Activated T-cell treated with anti-CD3 and anti-CD28 coated beads, Interleukin-2, amount 50 U/mL, for 72 hours (primary cell): ENCODE measurements at regions not wholly inside any gene's neighbourhood (a gene's known extent, or its start where the extent isn't known, plus 50 kb on each side); places are given as distances from the start of the nearest gene placed in this dataset.

ENCODE experiments used
- ATAC-seq, 2 donors: fragments of 150-1000 bp; cut with Tn5 transposase; replicated peaks in 1 of 2; 2 replicates each; pipeline ENCODE4 v1.10.0; 2021; ENCODE audit warnings: moderate library complexity in 2 of 2, mild to moderate bottlenecking in 1 of 2
- DNase-seq, 2 donors: peaks; one replicate each; pipeline ENCODE4 v3.0.0; 2021 to 2022; ENCODE audit warnings: mixed read lengths in 1 of 2
- H3K27ac Mint-ChIP-seq: one replicate; pipeline ENCODE4 v1.8.0; 2022; ENCODE audit warnings: mild to moderate bottlenecking, moderate library complexity, mixed read lengths
- H3K27me3 Mint-ChIP-seq: one replicate; pipeline ENCODE4 v1.8.0; 2022; ENCODE audit warnings: low read depth, mixed read lengths
- H3K36me3 Mint-ChIP-seq, 2 donors: one replicate each; pipeline ENCODE4 v1.8.0; 2022; ENCODE audit warnings: mixed read lengths in 2 of 2, mild to moderate bottlenecking in 1 of 2; ENCODE audit not compliant: insufficient read depth in 2 of 2
- H3K4me1 Mint-ChIP-seq: one replicate; pipeline ENCODE4 v1.8.0; 2022; ENCODE audit warnings: low read depth, mixed read lengths
- H3K4me3 Mint-ChIP-seq, 2 donors: one replicate each; pipeline ENCODE4 v1.8.0; 2022; ENCODE audit warnings: mild to moderate bottlenecking in 2 of 2, mixed read lengths in 2 of 2, moderate library complexity in 2 of 2
- H3K9me3 Mint-ChIP-seq, 2 donors: one replicate each; pipeline ENCODE4 v1.8.0; 2022; ENCODE audit warnings: mixed read lengths in 2 of 2

- peaks cover 0 to 1% of the 10 kb centered on the region in 2 donors for H3K36me3 Mint-ChIP-seq
- ATAC-seq (peak; percentile 91 to 92), DNase-seq (peak; percentile 59 to 68)
- H3K4me3 Mint-ChIP-seq: peak overlapping the region; percentile 79 to 85
- peaks cover 7% of the 10 kb centered on the region for H3K27me3 Mint-ChIP-seq
- H3K27ac Mint-ChIP-seq: peak overlapping the region; percentile 99
- peaks cover 34% of the 10 kb centered on the region for H3K4me1 Mint-ChIP-seq
- H3K9me3 Mint-ChIP-seq: peaks cover 0 to 1% of the 10 kb centered on the region in 2 donors
Observed at GRCh38 chr4:36394352-36394903, 113.0 kb downstream of the DTHD1 start.

GRCh38 chr4:36399762-36400353 lies 118.4 kb downstream of the DTHD1 start:
- Mint-ChIP-seq H3K9me3 (peaks cover 3 to 8% of the 10 kb centered on the region in 2 donors), H3K27ac (peak overlapping the region; percentile 45), H3K27me3 (peaks cover 11% of the 10 kb centered on the region), H3K4me1 (peaks cover 14% of the 10 kb centered on the region), H3K36me3 (peaks cover 7 to 11% of the 10 kb centered on the region in 2 donors), H3K4me3 (no peak overlapping the region)
- ATAC-seq (peak; percentile 50 to 52), DNase-seq (peak; percentile 40 to 48)

- Mint-ChIP-seq H3K4me1 (peaks cover 6% of the 10 kb centered on the region), H3K4me3 (no peak overlapping the region), H3K9me3 (peaks cover 3 to 8% of the 10 kb centered on the region in 2 donors), H3K27me3 (peaks cover 11% of the 10 kb centered on the region), H3K27ac (no peak overlapping the region), H3K36me3 (peaks cover 7 to 11% of the 10 kb centered on the region in 2 donors)
- ATAC-seq: no peak
- DNase-seq: no peak
Observed at GRCh38 chr4:36402008-36402758, 120.8 kb downstream of the DTHD1 start.

- Mint-ChIP-seq H3K9me3 (no peaks in the 10 kb centered on the region), H3K27ac (no peak overlapping the region), H3K4me3 (no peak overlapping the region), H3K36me3 (no peaks in the 10 kb centered on the region), H3K27me3 (peaks cover 23% of the 10 kb centered on the region), H3K4me1 (no peaks in the 10 kb centered on the region)
- ATAC-seq (no peak), DNase-seq (no peak)
Observed at GRCh38 chr4:36411338-36411737, 129.9 kb downstream of the DTHD1 start.

GRCh38 chr4:36414248-36414647 lies 132.8 kb downstream of the DTHD1 start:
- no peaks in the 10 kb centered on the region for H3K36me3 Mint-ChIP-seq
- no peaks in the 10 kb centered on the region for H3K9me3 Mint-ChIP-seq
- no peak overlapping the region for H3K4me3 Mint-ChIP-seq
- DNase-seq: no peak
- H3K4me1 Mint-ChIP-seq: no peaks in the 10 kb centered on the region
- no peak overlapping the region for H3K27ac Mint-ChIP-seq
- H3K27me3 Mint-ChIP-seq: peaks cover 44% of the 10 kb centered on the region
- no peak for ATAC-seq

GRCh38 chr4:36417146-36417545 lies 135.7 kb downstream of the DTHD1 start:
- no peaks in the 10 kb centered on the region for H3K4me1 Mint-ChIP-seq
- ATAC-seq (no peak), DNase-seq (no peak)
- no peak overlapping the region for H3K4me3 Mint-ChIP-seq
- no peaks in the 10 kb centered on the region for H3K9me3 Mint-ChIP-seq
- peaks cover 29% of the 10 kb centered on the region for H3K27me3 Mint-ChIP-seq
- H3K27ac Mint-ChIP-seq: no peak overlapping the region
- H3K36me3 Mint-ChIP-seq: no peaks in the 10 kb centered on the region

GRCh38 chr4:36420111-36420679 lies 138.8 kb downstream of the DTHD1 start:
- Mint-ChIP-seq H3K4me1 (no peaks in the 10 kb centered on the region), H3K4me3 (no peak overlapping the region), H3K27ac (no peak overlapping the region), H3K9me3 (no peaks in the 10 kb centered on the region), H3K36me3 (no peaks in the 10 kb centered on the region), H3K27me3 (peaks cover 29% of the 10 kb centered on the region)
- no peak for DNase-seq
- ATAC-seq: no peak

- H3K9me3 Mint-ChIP-seq: no peaks in the 10 kb centered on the region
- H3K36me3 Mint-ChIP-seq: no peaks in the 10 kb centered on the region
- peaks cover 22% of the 10 kb centered on the region for H3K27me3 Mint-ChIP-seq
- ATAC-seq (no peak), DNase-seq (no peak)
- H3K4me1 Mint-ChIP-seq: no peaks in the 10 kb centered on the region
- no peak overlapping the region for H3K27ac Mint-ChIP-seq
- no peak overlapping the region for H3K4me3 Mint-ChIP-seq
Observed at GRCh38 chr4:36422607-36423006, 141.2 kb downstream of the DTHD1 start.

GRCh38 chr4:36426741-36427140 lies 145.3 kb downstream of the DTHD1 start:
- no peak for ATAC-seq
- no peak for DNase-seq
- Mint-ChIP-seq H3K27me3 (peaks cover 6% of the 10 kb centered on the region), H3K4me1 (no peaks in the 10 kb centered on the region), H3K9me3 (no peaks in the 10 kb centered on the region), H3K27ac (no peak overlapping the region), H3K4me3 (no peak overlapping the region), H3K36me3 (no peaks in the 10 kb centered on the region)

GRCh38 chr4:36427696-36428095 lies 146.3 kb downstream of the DTHD1 start:
- Mint-ChIP-seq H3K4me3 (no peak overlapping the region), H3K4me1 (no peaks in the 10 kb centered on the region), H3K36me3 (no peaks in the 10 kb centered on the region), H3K9me3 (no peaks in the 10 kb centered on the region), H3K27ac (no peak overlapping the region), H3K27me3 (peaks cover 6% of the 10 kb centered on the region)
- no peak for DNase-seq
- ATAC-seq: no peak

- DNase-seq (no peak), ATAC-seq (no peak)
- Mint-ChIP-seq H3K27ac (no peak overlapping the region), H3K4me3 (no peak overlapping the region), H3K4me1 (no peaks in the 10 kb centered on the region), H3K27me3 (no peaks in the 10 kb centered on the region), H3K36me3 (peaks cover 0 to 6% of the 10 kb centered on the region in 2 donors), H3K9me3 (peaks cover 7 to 8% of the 10 kb centered on the region in 2 donors)
Observed at GRCh38 chr4:36432586-36432985, 151.2 kb downstream of the DTHD1 start.

- Mint-ChIP-seq H3K36me3 (peaks cover 0 to 10% of the 10 kb centered on the region in 2 donors), H3K27ac (no peak overlapping the region), H3K4me3 (no peak overlapping the region), H3K27me3 (peaks cover 6% of the 10 kb centered on the region), H3K4me1 (no peaks in the 10 kb centered on the region), H3K9me3 (peaks cover 12% of the 10 kb centered on the region in 2 donors)
- DNase-seq: no peak
- no peak for ATAC-seq
Observed at GRCh38 chr4:36439556-36439955, 158.1 kb downstream of the DTHD1 start.

- DNase-seq (no peak), ATAC-seq (no peak)
- Mint-ChIP-seq H3K4me1 (no peaks in the 10 kb centered on the region), H3K27me3 (peaks cover 13% of the 10 kb centered on the region), H3K4me3 (no peak overlapping the region), H3K9me3 (no peaks in the 10 kb centered on the region), H3K36me3 (no peaks in the 10 kb centered on the region), H3K27ac (no peak overlapping the region)
Observed at GRCh38 chr4:36445480-36445879, 164.1 kb downstream of the DTHD1 start.
